ENCODE measurements at regions not wholly inside any gene's neighbourhood (a gene's known extent, or its start where the extent isn't known, plus 50 kb on each side); places are given as distances from the start of the nearest gene placed in this dataset.

DNA sequence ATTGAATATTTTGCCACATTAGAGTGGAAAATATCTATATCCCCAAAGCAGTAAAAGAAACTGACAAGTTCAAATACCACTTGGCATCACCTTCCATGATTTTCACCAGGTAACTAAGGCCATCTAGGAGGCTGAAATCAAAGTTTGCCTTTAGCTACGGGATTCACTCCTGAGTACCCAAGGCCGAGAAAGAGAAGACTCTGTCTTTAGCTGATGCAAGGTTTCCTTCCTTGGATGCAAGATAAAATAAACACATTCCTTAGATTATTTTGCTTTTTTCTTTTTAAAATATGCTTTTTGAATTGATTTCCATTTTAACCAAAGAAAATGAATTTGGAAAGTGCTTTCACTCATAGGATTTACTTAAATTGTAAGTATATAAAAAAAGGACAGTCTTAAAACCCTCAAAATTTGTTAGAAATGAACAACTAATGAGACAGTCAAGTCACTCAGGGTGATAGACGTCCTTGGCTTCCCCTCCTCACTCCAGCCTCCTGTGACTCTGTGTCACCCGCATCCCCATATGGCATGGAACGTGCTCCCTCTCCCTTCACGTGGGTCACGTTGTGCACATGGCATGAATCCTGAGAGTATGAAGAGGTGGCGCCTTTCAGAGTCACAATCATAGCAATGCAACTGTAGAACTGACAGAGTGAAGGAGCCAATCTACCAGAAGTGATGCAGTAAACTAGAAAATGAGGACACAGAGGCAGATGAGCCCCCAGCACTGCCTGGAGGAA is 148.4 kb downstream of the RTP4 start:
- Histone ChIP-seq H3K27me3 (no peaks in the 10 kb centered on the region), H3K9me3 (peaks cover 0 to 9% (median 0%) of the 10 kb centered on the region in 3 donors), H3K36me3 (replicated peaks in 1 of 2; ENCODE audit: insufficient read depth in 1 of 2, low read depth in 2 of 2) (no peaks in the 10 kb centered on the region), H3K4me3 (no peak overlapping the region), H3K4me1 (no peaks in the 10 kb centered on the region), H3K27ac (no peak overlapping the region)
- ATAC-seq = no peak
- no peak for TF ChIP-seq POLR2A (IDR thresholded peaks at IDR 0.05)
- TF ChIP-seq, protein P1, sequence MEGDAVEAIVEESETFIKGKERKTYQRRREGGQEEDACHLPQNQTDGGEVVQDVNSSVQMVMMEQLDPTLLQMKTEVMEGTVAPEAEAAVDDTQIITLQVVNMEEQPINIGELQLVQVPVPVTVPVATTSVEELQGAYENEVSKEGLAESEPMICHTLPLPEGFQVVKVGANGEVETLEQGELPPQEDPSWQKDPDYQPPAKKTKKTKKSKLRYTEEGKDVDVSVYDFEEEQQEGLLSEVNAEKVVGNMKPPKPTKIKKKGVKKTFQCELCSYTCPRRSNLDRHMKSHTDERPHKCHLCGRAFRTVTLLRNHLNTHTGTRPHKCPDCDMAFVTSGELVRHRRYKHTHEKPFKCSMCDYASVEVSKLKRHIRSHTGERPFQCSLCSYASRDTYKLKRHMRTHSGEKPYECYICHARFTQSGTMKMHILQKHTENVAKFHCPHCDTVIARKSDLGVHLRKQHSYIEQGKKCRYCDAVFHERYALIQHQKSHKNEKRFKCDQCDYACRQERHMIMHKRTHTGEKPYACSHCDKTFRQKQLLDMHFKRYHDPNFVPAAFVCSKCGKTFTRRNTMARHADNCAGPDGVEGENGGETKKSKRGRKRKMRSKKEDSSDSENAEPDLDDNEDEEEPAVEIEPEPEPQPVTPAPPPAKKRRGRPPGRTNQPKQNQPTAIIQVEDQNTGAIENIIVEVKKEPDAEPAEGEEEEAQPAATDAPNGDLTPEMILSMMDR (IDR thresholded peaks at IDR 0.05) = no peak
- 57 to 65% methylated on average over 8 of the region's 8 CpGs for WGBS, 2 donors
- intact Hi-C loops (cut with DNase I) = no loop called here
- no peak for DNase-seq

DNA sequence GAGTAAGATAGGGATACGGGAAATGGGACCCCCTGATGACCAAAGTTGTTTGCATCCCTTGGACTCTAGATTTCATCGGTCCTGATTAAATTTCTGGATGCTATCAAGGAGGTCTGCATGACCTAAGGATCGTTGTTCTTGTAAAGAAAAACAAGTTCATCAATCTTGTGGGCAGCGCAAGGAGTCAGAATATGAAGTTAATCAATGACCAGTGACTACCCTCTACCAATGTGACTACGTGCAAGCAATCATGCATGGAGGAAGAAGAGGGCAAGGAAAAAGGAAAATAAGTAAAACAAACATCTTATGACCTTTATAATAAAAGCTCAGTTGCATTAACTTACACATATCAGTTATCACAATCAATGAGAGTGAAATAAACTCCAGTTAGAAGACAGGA is 139.7 kb downstream of the RTP4 start:
- TF ChIP-seq POLR2A (IDR thresholded peaks at IDR 0.05) = no peak
- TF ChIP-seq, protein P1 (IDR thresholded peaks at IDR 0.05) = no peak
- H3K4me1 ChIP-seq = no peaks in the 10 kb centered on the region
- H3K36me3 ChIP-seq (replicated peaks in 1 of 2; ENCODE audit: insufficient read depth in 1 of 2, low read depth in 2 of 2) = no peaks in the 10 kb centered on the region
- no peak overlapping the region for H3K4me3 ChIP-seq
- H3K27me3 ChIP-seq = no peaks in the 10 kb centered on the region
- intact Hi-C loops (cut with DNase I) = no loop called here
- H3K27ac ChIP-seq = no peak overlapping the region
- DNase-seq (no peak), ATAC-seq (no peak)
- peaks cover 0 to 5% (median 0%) of the 10 kb centered on the region in 3 donors for H3K9me3 ChIP-seq
- WGBS, 2 donors = 11 to 14% methylated on average over 5 of the region's 5 CpGs

DNA sequence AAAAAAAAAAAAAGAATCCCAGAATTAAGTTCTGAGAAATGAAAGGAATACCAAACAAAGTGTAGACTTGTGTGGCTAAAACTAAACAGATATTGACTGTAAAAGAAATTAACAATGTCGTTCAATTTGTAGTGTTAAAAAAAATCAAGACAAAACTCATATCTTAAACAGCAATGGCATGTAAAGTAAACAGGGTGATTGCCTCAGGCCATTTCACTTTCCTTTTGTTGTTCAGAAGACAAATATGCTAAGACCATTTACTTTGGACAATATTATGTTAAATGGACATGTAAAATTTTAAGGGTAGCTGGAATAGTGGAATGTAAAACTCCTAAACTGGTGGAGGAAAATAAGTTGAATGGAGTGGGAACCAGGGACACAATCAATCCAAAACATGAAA is 139.1 kb downstream of the RTP4 start:
- ATAC-seq (no peak), DNase-seq (no peak)
- Histone ChIP-seq H3K4me3 (no peak overlapping the region), H3K4me1 (no peaks in the 10 kb centered on the region), H3K27me3 (no peaks in the 10 kb centered on the region), H3K36me3 (replicated peaks in 1 of 2; ENCODE audit: insufficient read depth in 1 of 2, low read depth in 2 of 2) (no peaks in the 10 kb centered on the region), H3K9me3 (no peaks in the 10 kb centered on the region), H3K27ac (no peak overlapping the region)
- WGBS, 2 donors = 13 to 28% methylated on average over 1 of the region's 1 CpG
- intact Hi-C loops (cut with DNase I) = no loop called here
- TF ChIP-seq POLR2A (IDR thresholded peaks at IDR 0.05) = no peak
- TF ChIP-seq, protein P1 (IDR thresholded peaks at IDR 0.05) = no peak

DNA sequence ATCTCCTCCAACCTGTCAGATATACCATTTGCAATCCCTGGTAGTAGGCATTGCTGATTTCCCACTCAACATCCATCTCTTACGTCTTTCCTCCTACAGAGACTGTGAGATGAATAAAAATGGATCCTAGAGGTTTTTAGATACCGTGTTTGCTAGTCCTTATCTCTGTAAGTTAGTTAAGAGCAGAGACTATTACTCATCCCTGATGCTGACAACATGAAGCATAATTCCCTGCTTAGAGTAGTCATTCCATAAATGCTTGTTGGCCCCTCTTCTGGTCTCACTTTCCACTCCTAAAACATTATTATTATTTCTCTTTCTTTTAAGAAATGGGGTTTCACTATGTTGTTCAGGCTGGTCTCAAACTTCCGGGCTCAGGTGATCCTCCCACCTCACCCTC is 136.2 kb downstream of the RTP4 start:
- Histone ChIP-seq H3K9me3 (no peaks in the 10 kb centered on the region), H3K36me3 (replicated peaks in 1 of 2; ENCODE audit: insufficient read depth in 1 of 2, low read depth in 2 of 2) (no peaks in the 10 kb centered on the region), H3K4me1 (no peaks in the 10 kb centered on the region), H3K27me3 (no peaks in the 10 kb centered on the region), H3K4me3 (no peak overlapping the region), H3K27ac (no peak overlapping the region)
- no peak for TF ChIP-seq POLR2A (IDR thresholded peaks at IDR 0.05)
- intact Hi-C loops (cut with DNase I) = no loop called here
- DNase-seq = no peak
- WGBS, 2 donors = 36 to 48% methylated on average over 3 of the region's 3 CpGs
- ATAC-seq = no peak

DNA sequence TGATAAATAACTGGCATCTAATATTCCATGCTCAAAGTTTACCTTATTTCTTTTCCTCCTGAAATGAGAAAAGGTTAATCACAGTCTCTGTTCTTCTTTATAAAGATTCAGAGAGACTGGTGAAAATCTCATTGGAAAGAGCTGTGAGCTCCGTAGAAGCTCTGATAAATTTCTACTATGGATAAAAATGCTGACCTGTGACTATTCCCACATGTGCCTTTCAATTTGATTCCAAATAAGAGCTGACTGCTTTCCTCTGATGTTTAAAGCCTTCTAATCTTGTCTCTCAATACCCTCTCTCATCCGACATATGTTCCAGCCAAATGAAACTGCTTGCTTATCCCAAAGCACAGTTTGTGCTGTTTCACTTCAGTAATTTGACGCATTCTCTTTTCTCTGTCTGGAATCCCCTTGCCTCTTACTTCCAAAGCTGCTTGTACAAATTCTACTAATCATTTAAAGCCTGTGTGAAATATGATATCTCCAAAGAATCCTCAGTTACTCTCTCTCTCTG is 130.1 kb downstream of the RTP4 start:
- TF ChIP-seq POLR2A (IDR thresholded peaks at IDR 0.05) = no peak
- TF ChIP-seq, protein P1 (IDR thresholded peaks at IDR 0.05) = no peak
- H3K36me3 ChIP-seq (replicated peaks in 1 of 2; ENCODE audit: insufficient read depth in 1 of 2, low read depth in 2 of 2) = no peaks in the 10 kb centered on the region
- peaks cover 0 to 2% (median 0%) of the 10 kb centered on the region in 3 donors for H3K9me3 ChIP-seq
- WGBS, 2 donors = 62 to 76% methylated on average over 3 of the region's 3 CpGs
- ATAC-seq (no peak), DNase-seq (no peak)
- no peak overlapping the region for H3K27ac ChIP-seq
- H3K4me1 ChIP-seq = no peaks in the 10 kb centered on the region
- no peaks in the 10 kb centered on the region for H3K27me3 ChIP-seq
- H3K4me3 ChIP-seq = no peak overlapping the region
- intact Hi-C loops (cut with DNase I) = no loop called here

All from body of pancreas (tissue), 4 donors.